ENCODE measurements at regions not wholly inside any gene's neighbourhood (a gene's known extent, or its start where the extent isn't known, plus 50 kb on each side); places are given as distances from the start of the nearest gene placed in this dataset.

DNA sequence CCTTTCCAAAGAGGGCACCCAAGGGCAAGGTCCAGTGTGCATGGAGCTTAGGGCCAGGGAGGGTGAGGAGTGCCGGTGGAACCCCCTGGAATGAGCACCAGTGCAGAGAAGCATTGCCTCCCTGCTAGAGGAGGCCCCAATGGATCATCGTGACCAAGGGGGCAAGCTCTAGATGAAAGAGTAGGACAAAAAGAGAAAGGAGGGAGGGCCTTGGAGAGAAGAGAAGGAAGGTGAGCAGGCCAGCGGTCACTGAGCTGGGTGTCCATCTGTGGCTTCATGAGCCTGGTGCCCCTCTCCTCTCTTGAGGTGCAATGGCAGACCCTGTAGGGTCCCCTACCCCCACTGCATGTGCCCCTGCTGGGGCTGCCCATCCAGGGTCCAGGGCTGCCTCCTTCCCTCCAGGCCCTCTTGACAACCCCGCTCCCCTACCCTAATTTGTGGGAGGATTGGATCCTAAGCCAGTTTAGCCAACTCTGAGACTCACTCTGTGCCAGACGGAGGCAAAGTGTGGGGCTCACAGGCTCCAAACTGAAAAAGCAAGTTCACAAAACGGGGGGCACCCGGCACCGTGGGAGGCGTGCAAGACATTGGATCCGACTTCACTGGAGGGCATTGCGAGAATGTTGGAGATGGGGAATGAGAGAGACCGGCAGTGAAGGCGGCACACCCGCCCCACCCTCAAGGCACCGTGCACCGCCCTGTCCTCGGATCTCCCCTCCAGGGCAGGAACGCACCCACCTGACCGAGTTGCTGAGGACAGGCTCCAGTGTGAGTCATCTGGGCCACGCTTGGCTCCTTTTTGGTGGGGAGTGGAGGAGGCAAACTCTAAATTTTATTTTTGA lies 207.5 kb downstream of the KIF26A start:
- TF ChIP-seq POLR2AphosphoS5 (IDR thresholded peaks at IDR 0.05; ENCODE audit: low read depth, low read length), result no peak
- TF ChIP-seq TAF1 (IDR thresholded peaks at IDR 0.05; ENCODE audit: borderline replicate concordance, low read depth, low read length), result no peak
- no peak for TF ChIP-seq POLR2A (IDR thresholded peaks at IDR 0.05; ENCODE audit: low read depth, low read length)

All from GM12892 (cell line).